ENCODE measurements at regions not wholly inside any gene's neighbourhood (a gene's known extent, or its start where the extent isn't known, plus 50 kb on each side); places are given as distances from the start of the nearest gene placed in this dataset.

DNA sequence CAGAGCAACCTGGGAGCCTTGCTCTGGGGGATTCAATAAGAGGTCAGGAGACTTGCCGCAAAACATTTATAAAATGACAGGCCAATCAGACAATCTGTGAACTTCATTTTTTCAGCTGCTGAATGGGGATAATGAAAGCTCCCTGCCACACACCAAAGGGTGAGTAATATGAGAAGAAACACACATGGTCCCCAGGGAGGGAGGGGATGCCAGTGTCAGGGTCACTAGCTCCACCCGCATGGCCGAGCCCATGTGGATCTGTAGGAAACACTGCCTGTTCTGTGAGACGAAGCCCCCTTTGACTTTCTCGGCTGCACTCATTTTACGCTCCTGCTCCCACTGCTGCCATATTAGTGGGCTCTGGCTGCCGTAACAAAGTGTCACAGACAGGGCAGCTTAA, 521.0 kb upstream of the RAB6C start:
- Histone ChIP-seq H3K36me3 (ENCODE audit: insufficient read depth, low read length) (no peaks in the 10 kb centered on the region), H3K4me3 (ENCODE audit: low read length) (no peak overlapping the region), H3K9me3 (ENCODE audit: low read length) (no peaks in the 10 kb centered on the region), H3K27me3 (ENCODE audit: insufficient read depth, low read length) (no peaks in the 10 kb centered on the region), H2AFZ (ENCODE audit: low read depth, low read length) (no peak overlapping the region), H3K4me1 (ENCODE audit: insufficient read depth, low read length) (no peaks in the 10 kb centered on the region)

DNA sequence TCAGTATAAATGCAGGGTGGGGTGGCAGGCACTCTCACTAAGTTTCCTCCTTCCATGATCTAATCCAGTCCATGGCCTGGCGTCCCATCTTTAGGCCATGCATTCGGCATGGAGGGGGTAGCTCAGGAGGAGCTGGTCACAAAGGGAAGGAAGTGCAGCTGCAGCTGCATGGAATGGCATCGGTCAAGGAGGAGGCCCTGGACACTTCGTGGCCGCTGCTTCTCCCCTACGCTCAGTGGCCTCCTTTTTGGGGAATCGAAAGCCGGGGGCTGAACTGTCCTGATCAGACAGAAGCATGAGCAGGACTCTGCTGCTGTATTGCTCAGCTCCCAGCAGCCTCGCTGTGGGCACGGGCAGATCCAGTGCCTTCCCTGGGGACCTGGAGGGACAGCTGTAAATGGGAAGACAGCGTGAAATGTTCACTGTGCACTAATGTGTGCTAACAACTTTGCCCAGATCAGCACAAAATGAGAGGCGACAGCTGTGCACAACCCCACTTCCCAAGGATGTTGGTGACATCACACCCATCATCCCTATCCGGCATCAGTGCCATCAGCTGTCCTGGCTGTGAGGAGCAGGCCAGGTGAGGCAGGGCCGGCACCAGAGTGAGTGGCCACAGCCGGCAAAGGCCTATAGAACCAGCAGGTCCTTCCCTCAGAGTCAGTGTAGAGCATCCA, 520.1 kb upstream of the RAB6C start:
- H3K4me1 ChIP-seq (ENCODE audit: insufficient read depth, low read length) = no peaks in the 10 kb centered on the region
- no peaks in the 10 kb centered on the region for H3K9me3 ChIP-seq (ENCODE audit: low read length)
- H3K36me3 ChIP-seq (ENCODE audit: insufficient read depth, low read length) = no peaks in the 10 kb centered on the region
- no peaks in the 10 kb centered on the region for H3K27me3 ChIP-seq (ENCODE audit: insufficient read depth, low read length)
- H3K4me3 ChIP-seq (ENCODE audit: low read length) = no peak overlapping the region
- no peak overlapping the region for H2AFZ ChIP-seq (ENCODE audit: low read depth, low read length)

DNA sequence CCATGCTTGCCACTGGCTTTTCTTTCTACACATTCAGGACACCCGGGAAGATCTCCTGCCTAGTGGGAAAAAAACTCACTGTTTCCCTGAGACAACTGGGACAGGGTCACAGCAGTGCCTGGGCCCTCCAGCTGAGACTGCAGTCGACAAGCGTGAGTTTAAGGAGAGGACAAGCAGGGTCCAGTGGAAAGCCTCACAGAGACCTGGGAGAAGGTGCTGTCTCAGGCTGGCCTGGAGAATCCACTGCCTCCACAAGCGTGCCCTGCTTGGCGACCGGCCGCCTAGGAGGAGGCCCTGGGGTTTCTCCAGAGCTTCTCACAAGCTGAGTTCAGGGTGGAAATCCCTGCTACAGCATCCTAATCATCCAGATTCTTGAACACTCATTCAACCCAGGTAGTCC, 519.6 kb upstream of the RAB6C start:
- Histone ChIP-seq H3K9me3 (ENCODE audit: low read length) (no peaks in the 10 kb centered on the region), H2AFZ (ENCODE audit: low read depth, low read length) (no peak overlapping the region), H3K36me3 (ENCODE audit: insufficient read depth, low read length) (no peaks in the 10 kb centered on the region), H3K27me3 (ENCODE audit: insufficient read depth, low read length) (no peaks in the 10 kb centered on the region), H3K4me1 (ENCODE audit: insufficient read depth, low read length) (no peaks in the 10 kb centered on the region), H3K4me3 (ENCODE audit: low read length) (no peak overlapping the region)

DNA sequence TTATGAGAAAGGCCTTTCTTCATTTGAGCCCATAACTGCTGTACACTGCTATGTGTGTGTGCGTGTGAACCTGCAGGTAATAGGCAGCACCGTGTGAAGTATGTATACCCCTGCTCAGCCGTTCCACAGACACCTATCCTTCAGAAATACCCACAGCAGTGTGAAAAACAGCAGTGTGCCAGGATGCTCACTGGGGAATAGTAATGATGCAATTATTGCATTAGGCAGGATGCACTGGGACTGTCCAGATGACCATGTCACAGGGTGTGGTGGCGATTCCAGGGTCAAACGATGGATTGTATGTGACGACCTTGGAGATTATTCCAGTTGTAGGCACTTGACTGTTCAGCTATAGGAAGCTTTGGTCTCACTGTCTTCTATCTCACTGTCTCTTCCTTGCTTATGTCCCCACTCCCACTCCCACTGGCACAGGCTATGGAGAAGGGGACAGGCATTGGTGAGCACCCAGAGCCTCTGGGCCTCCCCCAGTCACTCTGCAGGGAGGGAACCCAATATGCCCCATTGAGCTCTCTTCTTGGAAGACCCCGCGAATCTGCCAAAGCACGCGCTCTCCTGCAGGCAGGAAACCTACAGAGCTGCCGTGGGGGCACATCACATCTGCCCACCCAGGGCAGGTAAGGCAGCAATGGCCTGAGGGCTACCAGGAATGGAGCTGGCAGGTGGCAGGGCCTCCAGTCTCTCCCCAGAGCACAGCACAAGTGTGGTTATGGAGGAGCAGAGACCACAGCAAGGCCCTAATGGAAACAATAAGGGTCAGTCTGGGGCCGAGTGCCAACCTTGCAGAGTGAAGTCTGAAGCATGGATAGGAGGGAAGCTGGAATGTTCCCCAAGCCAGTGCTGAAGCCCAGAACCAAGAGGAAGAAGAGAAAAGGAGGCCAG, 518.9 kb upstream of the RAB6C start:
- no peaks in the 10 kb centered on the region for H3K27me3 ChIP-seq (ENCODE audit: insufficient read depth, low read length)
- no peaks in the 10 kb centered on the region for H3K36me3 ChIP-seq (ENCODE audit: insufficient read depth, low read length)
- H3K4me3 ChIP-seq (ENCODE audit: low read length) = no peak overlapping the region
- no peaks in the 10 kb centered on the region for H3K9me3 ChIP-seq (ENCODE audit: low read length)
- no peak overlapping the region for H2AFZ ChIP-seq (ENCODE audit: low read depth, low read length)
- no peaks in the 10 kb centered on the region for H3K4me1 ChIP-seq (ENCODE audit: insufficient read depth, low read length)

DNA sequence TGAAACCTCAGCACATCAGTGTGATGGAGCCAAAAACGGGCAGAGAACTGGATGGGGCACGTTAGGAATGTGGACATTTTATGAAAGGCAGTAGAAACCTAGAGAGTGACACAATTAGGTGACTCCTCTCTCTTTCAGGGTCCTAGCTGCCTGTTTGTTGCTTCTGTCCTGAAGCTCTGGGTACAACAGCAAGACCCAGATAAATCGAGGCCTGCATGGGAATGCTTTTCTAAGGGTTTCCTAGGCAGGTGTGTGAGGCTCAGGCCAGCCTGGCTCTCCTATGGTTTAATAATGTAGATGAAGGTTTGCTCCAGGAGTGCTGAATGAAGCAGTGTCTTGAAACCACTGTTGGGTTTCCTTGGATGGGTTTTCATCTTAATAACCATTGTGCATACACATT, 517.1 kb upstream of the RAB6C start:
- H3K4me3 ChIP-seq (ENCODE audit: low read length) = no peak overlapping the region
- H3K4me1 ChIP-seq (ENCODE audit: insufficient read depth, low read length) = no peaks in the 10 kb centered on the region
- H3K36me3 ChIP-seq (ENCODE audit: insufficient read depth, low read length) = no peaks in the 10 kb centered on the region
- H2AFZ ChIP-seq (ENCODE audit: low read depth, low read length) = no peak overlapping the region
- H3K27me3 ChIP-seq (ENCODE audit: insufficient read depth, low read length) = no peaks in the 10 kb centered on the region
- no peaks in the 10 kb centered on the region for H3K9me3 ChIP-seq (ENCODE audit: low read length)

DNA sequence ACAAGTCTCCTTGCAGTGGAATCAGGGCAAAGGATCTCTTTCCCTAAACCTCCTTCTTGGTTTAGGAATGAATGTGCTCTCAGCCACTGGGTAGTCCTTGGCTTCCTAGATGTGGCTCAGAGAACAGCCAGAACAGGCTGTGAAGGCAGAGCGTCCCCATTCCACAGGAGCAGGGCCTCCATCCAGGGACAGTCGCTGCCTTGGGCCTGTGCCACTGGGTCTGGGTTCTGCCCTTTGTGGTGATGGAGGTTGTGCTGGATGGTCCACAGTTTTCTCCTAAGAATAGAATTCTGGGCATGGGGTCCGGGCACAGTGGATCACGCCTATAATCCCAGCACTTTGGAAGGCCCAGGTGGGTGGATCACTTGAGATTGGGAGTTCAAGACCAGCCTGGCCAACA, 516.5 kb upstream of the RAB6C start:
- Histone ChIP-seq H3K36me3 (ENCODE audit: insufficient read depth, low read length) (no peaks in the 10 kb centered on the region), H3K4me3 (ENCODE audit: low read length) (no peak overlapping the region), H3K9me3 (ENCODE audit: low read length) (no peaks in the 10 kb centered on the region), H3K27me3 (ENCODE audit: insufficient read depth, low read length) (no peaks in the 10 kb centered on the region), H2AFZ (ENCODE audit: low read depth, low read length) (no peak overlapping the region), H3K4me1 (ENCODE audit: insufficient read depth, low read length) (no peaks in the 10 kb centered on the region)

DNA sequence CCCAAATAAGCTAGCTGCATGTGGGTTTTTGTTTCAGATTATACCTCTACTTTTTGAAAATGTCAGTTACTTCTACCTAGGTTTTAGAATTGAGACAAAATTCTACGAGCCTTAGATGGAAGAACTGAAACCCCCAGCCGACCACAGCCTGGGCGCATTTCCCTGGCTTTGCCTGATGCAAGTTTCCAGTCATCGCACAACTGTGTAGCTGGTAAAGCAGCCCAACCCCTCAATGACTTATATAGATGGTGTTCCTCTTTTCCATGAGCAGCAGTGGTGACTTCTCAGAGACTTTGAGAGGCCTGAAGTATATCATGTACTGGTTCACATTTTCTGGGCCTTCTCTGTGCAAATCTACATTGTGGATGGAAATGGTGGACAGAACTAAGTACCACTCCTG, 515.4 kb upstream of the RAB6C start:
- Histone ChIP-seq H3K4me1 (ENCODE audit: insufficient read depth, low read length) (no peaks in the 10 kb centered on the region), H3K4me3 (ENCODE audit: low read length) (no peak overlapping the region), H3K36me3 (ENCODE audit: insufficient read depth, low read length) (no peaks in the 10 kb centered on the region), H3K27me3 (ENCODE audit: insufficient read depth, low read length) (no peaks in the 10 kb centered on the region), H2AFZ (ENCODE audit: low read depth, low read length) (no peak overlapping the region), H3K9me3 (ENCODE audit: low read length) (no peaks in the 10 kb centered on the region)

DNA sequence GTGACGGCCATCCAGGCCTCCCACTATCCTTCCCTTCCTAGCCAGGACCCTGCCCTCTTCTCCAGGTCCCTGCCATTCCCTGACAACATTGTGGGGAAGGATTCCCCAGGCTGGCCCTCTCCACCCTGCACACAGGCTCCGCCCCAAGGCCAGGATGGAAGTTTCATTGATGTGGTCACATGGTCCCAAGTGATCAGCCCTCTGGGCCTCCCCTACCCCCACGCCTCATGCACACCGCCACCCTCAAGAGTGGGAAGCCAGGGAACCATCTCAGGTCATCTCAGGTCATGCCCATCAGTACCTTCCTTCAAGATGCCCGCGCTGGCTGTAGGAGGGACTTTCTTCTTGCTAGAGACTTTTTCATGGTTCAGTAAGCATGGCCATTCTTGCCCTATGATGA, 514.8 kb upstream of the RAB6C start:
- Histone ChIP-seq H3K27me3 (ENCODE audit: insufficient read depth, low read length) (no peaks in the 10 kb centered on the region), H3K9me3 (ENCODE audit: low read length) (no peaks in the 10 kb centered on the region), H2AFZ (ENCODE audit: low read depth, low read length) (no peak overlapping the region), H3K36me3 (ENCODE audit: insufficient read depth, low read length) (no peaks in the 10 kb centered on the region), H3K4me3 (ENCODE audit: low read length) (no peak overlapping the region), H3K4me1 (ENCODE audit: insufficient read depth, low read length) (no peaks in the 10 kb centered on the region)

DNA sequence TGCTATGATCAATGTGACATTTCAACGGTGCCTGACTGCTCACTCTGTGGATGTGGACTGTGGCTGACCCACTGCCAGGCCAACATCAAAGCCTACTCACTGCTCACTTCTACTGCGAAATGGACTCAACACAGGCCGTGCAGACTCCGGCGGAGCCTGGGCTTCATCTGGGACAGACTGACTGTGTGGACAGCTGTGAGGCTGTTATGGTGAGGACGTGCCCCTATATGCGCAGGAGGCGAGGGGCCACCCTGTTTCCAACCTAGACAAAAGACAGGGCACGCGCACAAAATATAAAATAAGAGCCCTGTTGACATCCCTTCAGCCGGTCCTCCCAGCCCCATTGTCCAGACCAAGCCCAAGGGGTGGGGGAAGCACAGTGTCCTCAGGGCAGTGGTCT, 514.4 kb upstream of the RAB6C start:
- Histone ChIP-seq H3K4me1 (ENCODE audit: insufficient read depth, low read length) (no peaks in the 10 kb centered on the region), H3K4me3 (ENCODE audit: low read length) (no peak overlapping the region), H3K9me3 (ENCODE audit: low read length) (no peaks in the 10 kb centered on the region), H2AFZ (ENCODE audit: low read depth, low read length) (no peak overlapping the region), H3K27me3 (ENCODE audit: insufficient read depth, low read length) (no peaks in the 10 kb centered on the region), H3K36me3 (ENCODE audit: insufficient read depth, low read length) (no peaks in the 10 kb centered on the region)

DNA sequence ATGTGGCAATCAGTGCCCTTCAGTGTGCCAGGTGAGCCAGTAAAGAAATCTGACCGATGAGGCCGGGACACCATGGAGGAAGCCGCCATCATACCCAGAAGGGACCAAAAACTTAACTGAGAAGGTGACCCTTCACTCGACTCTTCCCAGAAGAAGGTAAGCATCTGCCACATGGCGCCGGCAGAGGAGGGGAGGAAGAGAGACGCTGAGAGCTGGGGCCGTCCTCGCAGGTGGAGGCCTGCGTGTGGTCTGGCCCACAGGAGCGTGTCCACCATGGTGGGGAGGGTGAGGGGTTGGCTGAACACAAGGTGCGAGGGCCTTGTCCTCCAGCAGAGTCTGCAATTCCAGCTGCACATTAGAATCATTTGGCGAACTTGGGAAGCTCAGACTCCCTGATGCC, 513.1 kb upstream of the RAB6C start:
- Histone ChIP-seq H2AFZ (ENCODE audit: low read depth, low read length) (no peak overlapping the region), H3K27me3 (ENCODE audit: insufficient read depth, low read length) (no peaks in the 10 kb centered on the region), H3K4me1 (ENCODE audit: insufficient read depth, low read length) (no peaks in the 10 kb centered on the region), H3K4me3 (ENCODE audit: low read length) (no peak overlapping the region), H3K9me3 (ENCODE audit: low read length) (no peaks in the 10 kb centered on the region), H3K36me3 (ENCODE audit: insufficient read depth, low read length) (no peaks in the 10 kb centered on the region)

DNA sequence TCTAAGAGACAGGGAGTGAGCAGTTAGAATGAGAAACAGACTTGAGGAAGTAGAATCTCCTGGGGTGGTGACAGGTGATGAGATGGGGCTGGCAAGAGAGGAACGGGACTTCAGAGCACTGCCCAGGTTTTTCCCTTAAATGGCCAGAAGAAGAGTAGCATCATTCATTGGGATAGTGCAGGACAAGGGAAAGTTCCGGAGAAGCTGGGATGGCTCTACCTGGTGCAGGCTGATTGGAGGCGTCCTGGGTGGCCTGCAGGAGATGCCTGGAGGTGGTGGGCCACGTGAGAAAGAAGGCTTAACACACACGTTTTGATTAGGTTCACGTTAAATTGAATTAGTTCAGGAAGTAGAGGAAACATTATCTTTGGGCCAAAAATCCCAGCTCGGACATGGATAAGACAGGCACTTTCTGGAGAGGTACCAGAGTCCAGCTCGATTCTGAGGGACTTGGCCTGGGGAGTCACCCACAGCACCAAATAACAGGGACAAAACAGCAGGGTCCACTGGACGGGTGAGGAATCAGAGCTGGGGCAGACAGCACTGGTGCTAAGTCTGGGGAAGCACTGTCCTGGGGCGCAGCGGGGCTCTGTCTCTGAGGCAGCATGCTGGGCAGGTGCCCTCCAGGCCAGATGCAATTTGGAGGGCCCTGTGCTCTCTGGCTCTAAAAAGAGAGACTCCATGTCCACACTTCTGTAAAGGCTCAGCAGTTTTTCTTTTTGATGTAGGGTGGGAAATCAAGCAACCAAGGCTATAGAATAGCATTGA, 512.3 kb upstream of the RAB6C start:
- no peaks in the 10 kb centered on the region for H3K9me3 ChIP-seq (ENCODE audit: low read length)
- no peak overlapping the region for H2AFZ ChIP-seq (ENCODE audit: low read depth, low read length)
- H3K4me1 ChIP-seq (ENCODE audit: insufficient read depth, low read length) = no peaks in the 10 kb centered on the region
- H3K27me3 ChIP-seq (ENCODE audit: insufficient read depth, low read length) = no peaks in the 10 kb centered on the region
- no peak overlapping the region for H3K4me3 ChIP-seq (ENCODE audit: low read length)
- H3K36me3 ChIP-seq (ENCODE audit: insufficient read depth, low read length) = no peaks in the 10 kb centered on the region

DNA sequence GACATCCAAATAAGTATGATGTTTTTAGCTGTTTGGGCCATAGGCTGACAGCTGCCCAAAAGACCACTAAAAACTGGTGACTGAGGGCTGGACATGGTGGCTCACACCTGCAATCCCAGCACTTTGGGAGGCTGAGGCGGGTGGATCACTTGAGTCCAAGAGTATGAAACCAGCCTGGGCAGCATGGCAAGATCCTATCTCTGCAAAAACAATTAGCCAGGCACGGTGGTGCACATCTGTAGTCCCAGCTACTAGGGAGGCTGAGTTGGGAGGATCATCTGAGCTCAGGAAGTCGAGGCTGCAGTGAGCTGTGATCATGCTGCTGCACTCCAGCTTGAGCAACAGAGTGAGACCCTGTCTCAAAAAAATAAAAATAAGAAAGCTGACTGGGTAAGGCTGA, 511.5 kb upstream of the RAB6C start:
- Histone ChIP-seq H3K36me3 (ENCODE audit: insufficient read depth, low read length) (no peaks in the 10 kb centered on the region), H3K4me3 (ENCODE audit: low read length) (no peak overlapping the region), H3K27me3 (ENCODE audit: insufficient read depth, low read length) (no peaks in the 10 kb centered on the region), H3K4me1 (ENCODE audit: insufficient read depth, low read length) (no peaks in the 10 kb centered on the region), H3K9me3 (ENCODE audit: low read length) (no peaks in the 10 kb centered on the region), H2AFZ (ENCODE audit: low read depth, low read length) (no peak overlapping the region)

DNA sequence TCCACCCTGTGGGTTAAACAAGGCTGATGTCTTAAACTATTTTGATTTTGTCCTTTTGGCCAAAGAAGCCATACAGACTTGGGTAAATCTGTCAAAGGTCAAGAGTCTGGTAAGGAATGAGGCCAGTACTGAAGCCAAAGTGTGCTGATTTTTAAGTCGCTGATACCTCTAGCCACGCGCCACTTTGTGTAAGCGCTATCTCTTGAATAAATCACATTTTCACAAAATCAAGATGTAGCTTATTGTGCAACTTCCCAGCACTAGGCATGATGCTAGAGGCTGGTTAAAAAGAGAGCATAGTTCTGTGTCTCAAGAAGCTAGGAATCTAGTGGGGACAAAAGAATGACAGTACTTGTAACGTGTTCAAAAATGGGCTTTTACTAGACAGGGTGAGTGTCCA, 510.6 kb upstream of the RAB6C start:
- H3K4me1 ChIP-seq (ENCODE audit: insufficient read depth, low read length) = no peaks in the 10 kb centered on the region
- no peaks in the 10 kb centered on the region for H3K27me3 ChIP-seq (ENCODE audit: insufficient read depth, low read length)
- H3K9me3 ChIP-seq (ENCODE audit: low read length) = no peaks in the 10 kb centered on the region
- no peak overlapping the region for H2AFZ ChIP-seq (ENCODE audit: low read depth, low read length)
- H3K36me3 ChIP-seq (ENCODE audit: insufficient read depth, low read length) = no peaks in the 10 kb centered on the region
- no peak overlapping the region for H3K4me3 ChIP-seq (ENCODE audit: low read length)
